ENCODE measurements at regions not wholly inside any gene's neighbourhood (a gene's known extent, or its start where the extent isn't known, plus 50 kb on each side); places are given as distances from the start of the nearest gene placed in this dataset.

DNA sequence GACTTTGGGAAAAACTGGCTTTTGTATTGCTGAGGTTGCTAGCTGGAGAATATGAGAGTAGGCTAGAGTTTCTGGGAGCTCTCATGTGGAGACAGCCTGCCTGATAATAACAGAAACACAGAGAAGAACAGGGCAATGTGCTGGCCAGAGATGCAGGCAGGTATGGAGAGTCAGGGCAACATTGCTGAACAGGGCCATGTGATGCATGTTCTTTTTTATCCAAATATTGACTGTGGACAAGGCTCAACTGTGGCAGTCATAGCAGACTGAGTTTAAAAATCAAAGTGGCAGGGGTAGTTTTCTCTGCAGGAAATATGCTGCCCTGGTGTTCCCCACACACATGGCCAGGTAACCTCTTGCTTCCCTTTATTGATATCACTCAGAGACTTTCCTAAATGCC, 381.1 kb downstream of the RASEF start:
- no peak overlapping the region for H3K4ac ChIP-seq (ENCODE audit: low read depth, low read length)
- H2AK5ac ChIP-seq (ENCODE audit: low read length) = no peak overlapping the region
- H2BK12ac ChIP-seq (ENCODE audit: low read length) = no peak overlapping the region
- H3K4me3 ChIP-seq (ENCODE audit: low read depth, low read length) = no peak overlapping the region
- H3K79me1 ChIP-seq (ENCODE audit: low read length) = no peaks in the 10 kb centered on the region
- no peak overlapping the region for H2BK120ac ChIP-seq (ENCODE audit: insufficient read depth, low read length, poor library complexity)
- no peaks in the 10 kb centered on the region for H3K36me3 ChIP-seq (ENCODE audit: control insufficient read depth in 1 of 2, insufficient read depth in 2 of 2, low read length in 2 of 2)
- H3K23ac ChIP-seq (ENCODE audit: low read length) = no peak overlapping the region
- H3K27me3 ChIP-seq (ENCODE audit: insufficient read depth, low read length) = no peaks in the 10 kb centered on the region
- H3K27ac ChIP-seq (ENCODE audit: low read depth, low read length) = no peak overlapping the region
- peaks cover 2% of the 10 kb centered on the region for H3K9me3 ChIP-seq (ENCODE audit: insufficient read depth, low read depth, low read length)
- H4K8ac ChIP-seq (ENCODE audit: low read depth, low read length) = no peak overlapping the region
- H3K4me2 ChIP-seq (ENCODE audit: low read length) = no peak overlapping the region
- H3K18ac ChIP-seq (ENCODE audit: low read length) = no peak overlapping the region
- no peak overlapping the region for H2AFZ ChIP-seq (ENCODE audit: insufficient read depth, low read length, poor library complexity)
- H3K79me2 ChIP-seq (ENCODE audit: control insufficient read depth, insufficient read depth, low read length, poor library complexity) = no peaks in the 10 kb centered on the region
- H4K12ac ChIP-seq (ENCODE audit: low read depth, low read length) = no peak overlapping the region
- no peak overlapping the region for H3K9ac ChIP-seq (ENCODE audit: low read length)
- H2BK5ac ChIP-seq (ENCODE audit: low read depth, low read length, poor library complexity) = no peak overlapping the region
- H4K91ac ChIP-seq (ENCODE audit: low read depth, low read length) = no peak overlapping the region
- H3K14ac ChIP-seq (ENCODE audit: low read length) = no peak overlapping the region
- DNase-seq = no peak
- no peaks in the 10 kb centered on the region for H3K4me1 ChIP-seq (ENCODE audit: control insufficient read depth in 1 of 2, insufficient read depth in 2 of 2, low read length in 2 of 2)

DNA sequence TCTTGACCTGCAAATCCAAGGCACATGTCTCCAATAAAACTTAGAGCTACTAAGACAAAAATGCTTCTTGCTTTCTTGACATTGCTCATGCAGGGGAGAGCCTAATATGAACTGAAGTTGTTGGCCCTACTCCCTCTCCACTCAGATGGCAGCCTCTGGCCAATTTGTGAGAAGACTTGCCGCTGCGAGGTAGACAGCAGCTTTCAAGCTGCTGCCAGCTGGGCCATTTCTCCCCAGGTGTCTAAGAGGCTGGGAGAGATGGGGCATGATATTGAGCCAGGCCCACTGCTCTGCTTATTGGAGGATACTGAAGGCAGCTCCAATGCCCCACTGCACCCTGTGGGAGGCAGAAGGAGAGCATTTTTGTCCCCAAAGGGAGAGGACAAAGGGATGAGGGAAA, 380.5 kb downstream of the RASEF start:
- Histone ChIP-seq H3K23ac (ENCODE audit: low read length) (no peak overlapping the region), H3K14ac (ENCODE audit: low read length) (no peak overlapping the region)
- WGBS (ENCODE audit: extremely low coverage, insufficient coverage, insufficient read length) = no CpG with 5 or more reads among the region's 2 CpGs

DNA sequence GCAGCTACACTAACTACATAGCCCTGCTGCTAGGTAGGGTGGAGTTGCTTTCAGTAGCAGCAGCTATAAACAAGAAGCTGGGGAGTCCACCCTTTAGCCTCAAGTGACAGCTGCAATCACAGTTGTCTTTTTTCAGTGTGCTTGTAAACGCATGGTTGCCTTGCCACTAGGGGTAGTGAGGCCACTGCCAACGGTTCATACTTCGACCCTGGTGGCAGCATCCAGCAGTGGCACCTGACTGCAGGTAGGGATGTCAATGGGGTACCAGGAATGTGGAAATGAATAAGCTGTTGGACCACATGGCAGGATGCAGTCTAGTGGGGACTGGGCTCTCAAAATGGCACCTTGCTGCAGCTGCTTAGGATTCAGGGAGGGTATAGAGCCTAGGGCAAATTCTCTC, 367.2 kb downstream of the RASEF start:
- Histone ChIP-seq H4K8ac (ENCODE audit: low read depth, low read length) (no peak overlapping the region), H2BK120ac (ENCODE audit: insufficient read depth, low read length, poor library complexity) (no peak overlapping the region), H2BK12ac (ENCODE audit: low read length) (peak overlapping the region; percentile 74), H3K18ac (ENCODE audit: low read length) (no peak overlapping the region), H2AFZ (ENCODE audit: insufficient read depth, low read length, poor library complexity) (no peak overlapping the region), H2AK5ac (ENCODE audit: low read length) (no peak overlapping the region), H3K79me1 (ENCODE audit: low read length) (peaks cover 6% of the 10 kb centered on the region), H3K14ac (ENCODE audit: low read length) (no peak overlapping the region), H3K23ac (ENCODE audit: low read length) (no peak overlapping the region), H3K4me3 (ENCODE audit: low read depth, low read length) (no peak overlapping the region), H3K79me2 (ENCODE audit: control insufficient read depth, insufficient read depth, low read length, poor library complexity) (no peaks in the 10 kb centered on the region), H3K27me3 (ENCODE audit: insufficient read depth, low read length) (no peaks in the 10 kb centered on the region), H3K4me2 (ENCODE audit: low read length) (no peak overlapping the region), H3K9me3 (ENCODE audit: insufficient read depth, low read depth, low read length) (peaks cover 3% of the 10 kb centered on the region), H3K36me3 (ENCODE audit: control insufficient read depth in 1 of 2, insufficient read depth in 2 of 2, low read length in 2 of 2) (no peaks in the 10 kb centered on the region), H4K91ac (ENCODE audit: low read depth, low read length) (no peak overlapping the region), H3K4ac (ENCODE audit: low read depth, low read length) (no peak overlapping the region), H3K4me1 (ENCODE audit: control insufficient read depth in 1 of 2, insufficient read depth in 2 of 2, low read length in 2 of 2) (no peaks in the 10 kb centered on the region), H3K9ac (ENCODE audit: low read length) (no peak overlapping the region), H4K12ac (ENCODE audit: low read depth, low read length) (no peak overlapping the region), H3K27ac (ENCODE audit: low read depth, low read length) (no peak overlapping the region), H2BK5ac (ENCODE audit: low read depth, low read length, poor library complexity) (no peak overlapping the region)
- DNase-seq = no peak
- no CpG with 5 or more reads among the region's 3 CpGs for WGBS (ENCODE audit: extremely low coverage, insufficient coverage, insufficient read length)

More for the DNA sequence above, 380.5 kb downstream of the RASEF start:
- Histone ChIP-seq H4K91ac (ENCODE audit: low read depth, low read length) (no peak overlapping the region), H2AFZ (ENCODE audit: insufficient read depth, low read length, poor library complexity) (no peak overlapping the region), H3K79me1 (ENCODE audit: low read length) (no peaks in the 10 kb centered on the region), H3K27ac (ENCODE audit: low read depth, low read length) (no peak overlapping the region), H3K79me2 (ENCODE audit: control insufficient read depth, insufficient read depth, low read length, poor library complexity) (no peaks in the 10 kb centered on the region), H3K4me2 (ENCODE audit: low read length) (no peak overlapping the region), H3K4me3 (ENCODE audit: low read depth, low read length) (no peak overlapping the region), H3K36me3 (ENCODE audit: control insufficient read depth in 1 of 2, insufficient read depth in 2 of 2, low read length in 2 of 2) (no peaks in the 10 kb centered on the region), H3K27me3 (ENCODE audit: insufficient read depth, low read length) (no peaks in the 10 kb centered on the region), H3K4ac (ENCODE audit: low read depth, low read length) (no peak overlapping the region), H2BK12ac (ENCODE audit: low read length) (no peak overlapping the region), H3K9me3 (ENCODE audit: insufficient read depth, low read depth, low read length) (peaks cover 2% of the 10 kb centered on the region), H3K18ac (ENCODE audit: low read length) (no peak overlapping the region), H3K9ac (ENCODE audit: low read length) (no peak overlapping the region), H2AK5ac (ENCODE audit: low read length) (no peak overlapping the region), H4K12ac (ENCODE audit: low read depth, low read length) (no peak overlapping the region), H3K4me1 (ENCODE audit: control insufficient read depth in 1 of 2, insufficient read depth in 2 of 2, low read length in 2 of 2) (no peaks in the 10 kb centered on the region), H4K8ac (ENCODE audit: low read depth, low read length) (no peak overlapping the region), H2BK120ac (ENCODE audit: insufficient read depth, low read length, poor library complexity) (no peak overlapping the region), H2BK5ac (ENCODE audit: low read depth, low read length, poor library complexity) (no peak overlapping the region)
- no peak for DNase-seq

DNA sequence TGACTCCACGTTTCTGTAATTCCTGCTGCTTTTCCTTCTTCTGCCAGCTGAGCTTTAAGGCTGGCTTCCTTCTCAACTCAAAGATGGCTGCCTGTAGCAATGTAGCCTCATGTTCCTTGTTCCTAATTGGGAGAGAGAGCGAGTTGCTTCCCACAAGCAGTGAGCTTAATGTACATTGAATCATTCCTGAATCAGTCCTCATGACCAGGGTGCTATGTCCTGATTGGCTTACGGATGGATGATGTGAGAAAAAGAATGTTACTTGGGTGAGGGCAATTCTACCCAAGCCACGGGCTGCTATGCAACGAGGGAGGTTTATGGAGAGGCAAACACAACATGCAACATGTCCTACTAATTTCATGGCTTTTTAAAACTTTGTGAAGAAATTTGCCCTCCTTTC, 356.2 kb downstream of the RASEF start:
- no peak overlapping the region for H3K18ac ChIP-seq (ENCODE audit: low read length)
- no peaks in the 10 kb centered on the region for H3K27me3 ChIP-seq (ENCODE audit: insufficient read depth, low read length)
- no peak overlapping the region for H4K91ac ChIP-seq (ENCODE audit: low read depth, low read length)
- no peak overlapping the region for H3K4me2 ChIP-seq (ENCODE audit: low read length)
- no peaks in the 10 kb centered on the region for H3K4me1 ChIP-seq (ENCODE audit: control insufficient read depth in 1 of 2, insufficient read depth in 2 of 2, low read length in 2 of 2)
- no peak overlapping the region for H3K27ac ChIP-seq (ENCODE audit: low read depth, low read length)
- H3K9ac ChIP-seq (ENCODE audit: low read length) = no peak overlapping the region
- H2AFZ ChIP-seq (ENCODE audit: insufficient read depth, low read length, poor library complexity) = no peak overlapping the region
- no CpG with 5 or more reads among the region's 5 CpGs for WGBS (ENCODE audit: extremely low coverage, insufficient coverage, insufficient read length)
- no peak overlapping the region for H2BK12ac ChIP-seq (ENCODE audit: low read length)
- H3K9me3 ChIP-seq (ENCODE audit: insufficient read depth, low read depth, low read length) = no peaks in the 10 kb centered on the region
- H2BK5ac ChIP-seq (ENCODE audit: low read depth, low read length, poor library complexity) = no peak overlapping the region
- no peaks in the 10 kb centered on the region for H3K79me2 ChIP-seq (ENCODE audit: control insufficient read depth, insufficient read depth, low read length, poor library complexity)
- H2BK120ac ChIP-seq (ENCODE audit: insufficient read depth, low read length, poor library complexity) = no peak overlapping the region
- H4K12ac ChIP-seq (ENCODE audit: low read depth, low read length) = no peak overlapping the region
- no peak overlapping the region for H4K8ac ChIP-seq (ENCODE audit: low read depth, low read length)
- H3K14ac ChIP-seq (ENCODE audit: low read length) = no peak overlapping the region
- H3K79me1 ChIP-seq (ENCODE audit: low read length) = no peaks in the 10 kb centered on the region
- H3K23ac ChIP-seq (ENCODE audit: low read length) = no peak overlapping the region
- no peak overlapping the region for H3K4me3 ChIP-seq (ENCODE audit: low read depth, low read length)
- DNase-seq = no peak
- no peak overlapping the region for H3K4ac ChIP-seq (ENCODE audit: low read depth, low read length)
- H3K36me3 ChIP-seq (ENCODE audit: control insufficient read depth in 1 of 2, insufficient read depth in 2 of 2, low read length in 2 of 2) = no peaks in the 10 kb centered on the region
- no peak overlapping the region for H2AK5ac ChIP-seq (ENCODE audit: low read length)

Data from trophoblast cell (in vitro differentiated cells and primary cell).